ENCODE measurements at regions not wholly inside any gene's neighbourhood (a gene's known extent, or its start where the extent isn't known, plus 50 kb on each side); places are given as distances from the start of the nearest gene placed in this dataset.

GRCh38 chr14:101045511-101045910, 142.0 kb upstream of the RTL1 start:
- DNase-seq (ENCODE audit: low spot score): no peak

DNA sequence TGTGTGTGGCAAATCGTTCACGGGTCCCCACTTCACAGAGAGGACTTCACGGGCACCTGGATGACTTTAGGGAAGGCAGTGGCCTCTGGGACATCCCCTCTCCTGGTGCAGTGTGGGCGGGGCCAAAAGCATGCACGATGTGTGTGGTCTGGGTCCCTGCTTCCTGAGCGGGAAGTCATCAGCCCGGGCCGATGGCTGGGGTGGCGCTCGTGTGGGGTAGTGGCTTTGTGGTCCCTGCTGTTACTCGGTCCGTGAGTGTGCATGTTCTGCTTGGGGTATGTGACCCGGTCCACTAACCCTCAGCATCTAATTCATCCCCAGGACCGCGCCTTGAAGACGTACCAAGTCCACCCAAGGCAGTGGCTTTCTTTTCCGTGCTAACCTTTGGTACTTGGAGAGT, 142.5 kb upstream of the RTL1 start:
- no peak for DNase-seq (ENCODE audit: low spot score)

GRCh38 chr14:101047326-101047725, 143.8 kb upstream of the RTL1 start:
- DNase-seq (ENCODE audit: low spot score): no peak

GRCh38 chr14:101048766-101049165, 145.2 kb upstream of the RTL1 start:
- no peak for DNase-seq (ENCODE audit: low spot score)

GRCh38 chr14:101049511-101049910, 146.0 kb upstream of the RTL1 start:
- no peak for DNase-seq (ENCODE audit: low spot score)

DNA sequence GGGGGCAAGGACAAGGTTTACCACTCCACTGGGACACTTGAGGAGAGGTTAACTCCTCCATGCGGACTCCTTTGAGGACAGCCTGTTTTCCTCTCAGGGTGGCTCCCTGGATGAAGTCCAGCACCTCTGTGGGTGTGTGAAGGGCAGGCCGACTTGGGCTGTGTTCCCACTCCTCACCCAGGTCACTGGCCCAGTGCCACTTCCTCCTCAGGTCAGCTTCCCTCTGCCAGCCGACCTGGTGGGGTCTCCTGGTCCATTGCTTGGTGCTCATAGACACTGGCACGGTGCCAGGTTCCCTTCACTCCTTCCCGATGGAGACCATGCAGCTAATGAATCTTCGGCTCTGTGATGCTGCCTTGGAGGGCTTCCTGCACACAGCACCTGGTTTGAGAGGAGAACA, 146.4 kb upstream of the RTL1 start:
- DNase-seq (ENCODE audit: low spot score): no peak

DNA sequence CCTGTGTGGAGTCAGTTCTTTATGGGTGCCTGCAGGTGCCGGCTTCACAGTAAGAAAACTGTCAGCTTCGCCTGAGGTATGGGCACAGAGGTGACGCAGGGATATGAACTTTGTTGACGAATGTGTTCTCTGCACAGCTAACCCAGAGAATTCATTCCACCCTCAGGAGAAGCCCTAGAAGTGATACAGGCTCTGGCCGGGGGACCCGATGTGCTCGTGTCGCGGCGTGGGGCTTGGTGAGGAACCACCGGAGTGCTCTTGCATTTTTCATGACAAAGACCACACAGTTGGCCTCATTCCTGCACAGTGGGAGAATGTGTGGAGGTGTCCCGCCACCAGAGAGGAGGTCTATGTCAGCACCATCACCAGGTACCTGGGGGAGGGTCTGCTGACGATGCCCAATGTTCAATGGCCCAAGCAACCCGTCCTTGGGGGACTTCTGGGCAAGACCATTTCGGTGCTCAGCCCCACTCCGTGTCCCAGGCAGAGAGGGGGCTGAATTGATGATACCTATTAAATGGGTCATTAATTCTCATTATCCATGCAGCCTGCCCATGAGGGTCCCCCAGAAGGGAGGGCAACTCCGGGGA, 147.5 kb upstream of the RTL1 start:
- DNase-seq (ENCODE audit: low spot score): no peak

DNA sequence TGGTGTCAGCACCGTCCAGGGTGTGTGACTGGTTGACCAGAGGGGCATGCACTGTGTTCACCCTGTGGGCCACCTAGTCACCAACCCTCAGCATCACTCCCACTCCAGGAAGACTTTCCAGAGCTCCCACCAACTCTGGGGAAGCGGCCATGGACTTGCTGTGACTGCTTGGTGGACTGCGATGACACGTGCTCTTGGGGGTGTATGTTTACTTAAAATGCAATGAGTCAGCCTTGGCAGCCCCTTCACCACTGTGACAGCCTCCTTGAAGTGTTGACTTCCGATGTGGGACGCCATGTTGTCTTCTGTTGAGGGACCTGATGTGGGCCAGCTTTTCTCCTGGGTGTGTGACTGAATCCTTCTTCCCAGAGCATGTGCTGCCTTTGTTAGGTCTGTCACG, 151.1 kb upstream of the RTL1 start:
- DNase-seq (ENCODE audit: low spot score): no peak

DNA sequence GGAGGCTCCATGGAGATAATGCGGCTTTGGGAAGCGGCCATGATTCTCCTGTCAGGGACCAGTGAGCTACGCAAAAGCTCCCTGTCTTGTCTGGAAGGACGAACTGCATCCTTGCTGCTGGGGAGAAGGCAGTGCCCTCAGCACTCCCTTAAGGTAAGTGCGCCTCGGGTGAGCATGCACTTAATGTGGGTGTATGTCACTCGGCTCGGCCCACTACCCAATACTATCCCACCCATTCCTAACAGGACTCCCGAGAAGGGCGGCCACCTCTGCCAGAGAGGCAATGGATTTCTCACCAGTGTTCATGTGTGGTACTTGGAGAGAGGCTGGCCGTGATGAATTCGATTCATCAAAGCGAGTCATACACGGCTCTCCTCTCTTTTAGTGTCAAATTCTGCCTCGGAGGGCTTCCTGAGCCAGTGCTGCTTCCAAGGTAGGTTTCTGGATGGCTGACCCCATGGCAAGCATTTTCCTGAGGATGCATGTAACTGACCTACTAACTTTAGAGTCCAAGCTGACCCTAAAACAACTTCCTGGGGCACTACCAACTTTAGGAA, 151.7 kb upstream of the RTL1 start:
- no peak for DNase-seq (ENCODE audit: low spot score)

DNA sequence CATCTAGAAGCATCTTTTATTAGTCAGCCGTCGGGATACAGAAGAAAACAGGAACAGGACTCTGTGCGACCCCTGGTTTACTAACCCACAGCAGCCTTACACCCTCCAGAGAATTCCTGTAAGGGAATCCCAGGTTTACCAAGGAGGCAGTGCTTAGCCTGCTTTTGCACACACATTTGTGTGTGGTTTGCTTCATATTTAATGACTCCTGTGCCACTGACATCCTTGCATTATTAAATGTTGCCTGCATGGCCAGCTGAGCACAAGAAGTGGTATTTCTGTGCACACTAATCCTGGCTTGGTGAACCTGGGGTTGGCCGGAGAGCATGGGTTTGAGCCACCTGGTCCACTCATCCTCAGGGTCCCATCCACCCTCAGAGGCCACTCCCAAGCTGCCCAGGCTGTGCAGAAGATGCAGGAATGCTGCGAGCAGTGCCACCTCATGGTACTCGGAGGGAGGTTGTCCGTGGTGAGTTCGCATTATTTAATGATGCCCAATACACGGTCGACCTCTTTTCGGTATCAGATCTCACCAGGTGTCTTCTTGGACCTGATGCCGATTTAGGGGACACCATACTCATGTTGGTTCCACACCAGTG, 152.4 kb upstream of the RTL1 start:
- DNase-seq (ENCODE audit: low spot score): no peak

- no peak for DNase-seq (ENCODE audit: low spot score)
These were observed 152.9 kb upstream of the RTL1 start for GRCh38 chr14:101056446-101056845.

DNA sequence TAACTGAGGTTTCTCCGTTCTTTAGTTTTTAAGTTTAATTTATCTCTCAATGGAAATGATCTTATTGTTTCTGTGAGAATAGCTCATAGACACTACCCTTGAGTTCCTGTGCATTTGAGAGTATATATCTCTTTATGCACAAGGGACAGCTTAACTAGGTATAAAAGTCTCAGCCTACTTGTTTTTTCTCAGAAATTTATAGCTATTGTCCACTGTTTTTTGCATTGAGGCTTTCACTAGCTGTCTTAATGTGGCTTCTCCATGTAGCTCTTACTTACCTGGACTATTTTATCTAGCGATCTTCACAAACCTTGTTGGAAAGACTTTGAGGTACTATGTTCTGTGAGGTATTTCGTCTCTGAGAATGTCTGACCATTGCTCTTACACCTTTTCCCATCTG, 153.9 kb upstream of the RTL1 start:
- no peak for DNase-seq (ENCODE audit: low spot score)

DNA sequence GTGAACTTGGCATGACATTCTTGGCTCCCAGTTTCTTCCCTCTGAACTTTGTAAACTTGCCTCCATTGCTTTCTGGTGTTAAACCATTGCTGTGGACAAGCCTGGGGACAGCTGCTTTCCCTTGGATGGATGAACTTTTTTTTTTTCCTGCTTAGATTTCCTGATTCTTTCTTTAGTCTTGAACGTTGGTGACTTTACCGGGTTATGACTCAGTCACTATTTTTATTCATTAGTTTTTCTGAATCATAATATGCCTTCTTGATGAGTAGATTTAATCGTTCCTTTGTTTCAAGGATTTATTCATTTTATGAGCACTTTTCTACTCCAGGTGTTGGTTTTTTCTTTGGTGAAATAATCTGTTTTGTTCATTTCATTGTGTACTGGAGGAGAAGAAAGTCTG, 155.0 kb upstream of the RTL1 start:
- no peak for DNase-seq (ENCODE audit: low spot score)

- DNase-seq (ENCODE audit: low spot score): peak; percentile 61
These were observed 156.7 kb upstream of the RTL1 start for GRCh38 chr14:101060171-101060601.

GRCh38 chr14:101061411-101062064, 158.0 kb upstream of the RTL1 start:
- DNase-seq (ENCODE audit: low spot score): no peak

DNA sequence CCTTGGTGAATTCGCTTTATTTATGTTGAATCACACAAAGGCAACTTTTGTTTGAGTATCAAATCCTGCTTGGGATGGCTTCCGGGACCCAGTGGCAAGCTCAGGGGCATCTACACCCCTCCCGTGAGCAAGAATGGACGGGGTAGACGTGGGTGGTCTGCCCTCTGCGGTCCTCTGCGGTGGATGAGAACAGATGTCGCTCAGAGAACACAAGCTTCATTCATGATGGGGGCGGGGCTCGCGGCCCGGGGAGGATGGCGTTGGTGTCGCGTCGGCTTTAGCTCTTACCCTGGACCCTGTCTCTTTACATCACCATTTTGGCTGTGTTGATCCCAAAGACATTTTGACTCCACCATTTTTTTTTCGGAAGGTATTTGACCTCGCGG, 158.5 kb upstream of the RTL1 start:
- no peak for DNase-seq (ENCODE audit: low spot score)

DNA sequence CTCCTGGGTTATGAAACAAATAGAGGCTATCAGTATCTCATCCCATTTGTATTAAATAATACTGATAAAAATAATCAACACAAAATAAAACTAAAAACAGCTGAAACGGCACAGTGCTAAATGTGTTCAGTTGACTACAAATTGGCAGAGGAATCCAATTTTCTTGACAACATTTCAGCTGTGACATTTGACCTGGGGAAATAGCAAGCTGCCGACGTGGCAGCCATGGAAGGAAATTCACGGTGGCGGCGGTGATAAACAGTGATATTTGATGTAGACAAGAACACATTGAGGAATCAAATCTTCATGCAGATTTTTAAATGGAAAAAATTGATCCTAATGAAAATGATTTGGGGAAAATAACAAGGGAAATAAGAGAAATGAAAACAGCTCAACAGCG, 159.1 kb upstream of the RTL1 start:
- no peak for DNase-seq (ENCODE audit: low spot score)

DNA sequence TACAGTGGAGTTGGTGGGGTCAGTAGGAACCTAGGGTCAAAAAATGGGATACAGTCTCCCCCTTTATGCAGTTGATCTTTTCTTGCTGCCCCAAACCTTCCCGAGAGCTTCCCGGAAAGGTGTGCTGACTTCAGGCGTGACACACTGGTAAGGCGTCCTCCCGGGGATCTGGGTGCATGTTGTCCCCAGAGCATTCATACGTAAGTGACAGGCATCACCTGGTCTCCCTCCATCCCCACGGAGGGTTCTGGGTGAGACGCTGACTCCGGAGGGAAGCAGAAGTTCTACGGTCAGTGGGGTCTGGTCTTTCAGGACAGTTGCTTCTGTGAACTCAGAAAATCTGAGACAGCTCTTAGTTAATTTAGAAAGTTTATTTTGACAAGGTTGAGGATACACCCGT, 159.6 kb upstream of the RTL1 start:
- no peak for DNase-seq (ENCODE audit: low spot score)

DNA sequence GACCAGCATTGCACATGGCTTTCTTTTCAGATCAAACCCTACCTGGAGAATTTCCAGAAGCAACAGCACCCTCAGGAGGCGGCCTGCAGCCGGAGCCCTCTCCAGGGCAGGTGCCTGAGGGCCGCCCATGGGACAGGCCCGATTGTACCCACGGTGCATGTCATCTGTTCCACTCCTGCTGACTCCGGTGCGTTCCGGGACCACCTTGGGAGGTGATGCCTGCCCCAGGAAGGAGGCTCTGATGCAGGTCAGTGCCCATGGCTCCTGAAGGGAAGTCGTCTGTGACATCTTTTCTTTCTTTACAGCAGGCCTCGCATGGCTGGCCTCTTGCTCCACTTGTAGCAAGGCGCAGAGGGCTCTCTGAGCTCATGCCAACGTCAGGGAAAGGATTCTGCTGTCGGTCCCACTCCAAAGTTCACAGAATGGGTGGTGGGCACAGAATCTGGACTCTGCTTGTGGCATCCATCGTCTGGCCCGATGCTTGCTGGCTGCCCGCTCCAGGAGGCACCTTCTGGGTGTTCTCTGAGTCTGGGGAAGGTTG, 160.7 kb upstream of the RTL1 start:
- no peak for DNase-seq (ENCODE audit: low spot score)

- no peak for DNase-seq (ENCODE audit: low spot score)
These were observed 161.2 kb upstream of the RTL1 start for GRCh38 chr14:101064718-101065117.

GRCh38 chr14:101065246-101065645, 161.7 kb upstream of the RTL1 start:
- no peak for DNase-seq (ENCODE audit: low spot score)

DNA sequence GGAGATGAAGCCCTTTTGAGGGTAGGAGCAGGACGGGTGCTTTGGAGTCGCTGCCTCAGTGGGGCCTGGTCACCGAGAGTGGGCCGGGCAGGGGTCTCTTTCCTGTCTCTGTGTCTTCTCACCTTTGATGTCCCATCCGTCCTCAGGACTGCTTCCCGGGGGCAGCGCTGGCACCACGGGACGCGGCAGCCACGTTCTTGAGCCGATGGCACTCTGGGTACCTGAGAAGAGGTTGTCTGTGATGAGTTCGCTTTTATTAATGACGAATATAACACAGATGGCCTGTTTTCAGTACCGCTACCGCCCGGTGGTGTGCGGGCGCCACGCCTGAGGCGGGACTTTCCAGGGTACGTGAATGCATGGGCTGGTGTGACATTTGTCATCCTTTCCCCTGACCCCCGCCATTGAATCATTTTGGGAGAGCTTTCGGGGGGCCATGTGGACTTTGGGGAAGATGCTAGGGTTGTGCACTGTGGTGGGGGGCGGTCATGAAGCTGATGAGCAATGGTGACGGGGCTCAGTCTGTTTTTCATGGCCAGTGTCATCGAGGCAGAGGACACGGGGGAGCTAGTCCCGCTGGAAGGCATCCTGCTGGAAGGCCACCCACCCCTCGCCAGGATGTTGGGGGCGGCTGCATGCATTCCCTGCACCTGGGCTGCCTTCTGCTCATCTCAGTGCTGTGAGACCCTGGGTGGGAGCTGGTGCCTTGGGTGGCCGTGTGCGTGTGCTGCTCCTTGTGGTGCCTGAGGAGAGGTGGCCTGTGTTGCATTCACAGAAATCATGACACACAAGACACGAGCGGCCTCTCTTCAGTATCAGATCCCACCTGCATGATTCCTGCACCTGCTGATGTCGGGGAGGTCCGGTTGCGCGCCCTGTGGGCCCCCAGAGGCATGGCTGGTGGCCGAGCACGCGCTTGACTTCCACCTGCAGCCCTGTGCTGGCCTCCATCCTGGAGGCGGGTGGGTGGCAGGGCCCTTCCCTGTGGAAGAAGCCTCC, 162.5 kb upstream of the RTL1 start:
- DNase-seq (ENCODE audit: low spot score): no peak
